HepG2 (cell line): ENCODE measurements at regions not wholly inside any gene's neighbourhood (a gene's known extent, or its start where the extent isn't known, plus 50 kb on each side); places are given as distances from the start of the nearest gene placed in this dataset.

Experiments
- ATAC-seq: fragments of 200-7000 bp; cut with Tn5 transposase; 3 replicates; pipeline ENCODE4 v1.9.1; 2020; ENCODE audit warnings: mild to moderate bottlenecking, moderate library complexity
- BruUV-seq: library from RNA; stranded (reverse); fragments of 400-500 nt; replicated peaks from 2 replicates; lab custom pipeline; 2021; lab: Mats Ljungman, UMichigan
- CTCF ChIA-PET: fragments of 300-600 bp; formaldehyde crosslinking; extraction: SDS; loops from one replicate; lab custom pipeline; 2021; ENCODE audit warnings: low total read pairs, inconsistent platforms, low intra/inter-chr PET ratio; lab: Yijun Ruan, JAX
- POLR2A ChIA-PET: fragments of 350-600 bp; sonication (Branson Sonifier 250); formaldehyde crosslinking; loops from one replicate; lab custom pipeline; 2020; ENCODE audit warnings: antibody characterized with exemption, inconsistent platforms; lab: Yijun Ruan, JAX
- DNase-seq: peaks from one replicate; pipeline ENCODE4 v3.0.0-alpha.2; 2015; ENCODE audit warnings: low spot score
- FAIRE-seq: peaks from 3 replicates; lab custom pipeline; 2011; peaks lifted over from hg19 to GRCh38; lab: Jason Lieb, UNC
- H2AFZ ChIP-seq: one replicate; pipeline ENCODE4 v1.6.1; 2011; ENCODE audit warnings: low read length, inconsistent platforms
- H3K27ac ChIP-seq: fragments of 300-600 bp; 3 replicates; pipeline ENCODE4 v1.8.0; 2011; ENCODE audit warnings: mixed run types, mild to moderate bottlenecking, mixed read lengths, low read length, inconsistent platforms; ENCODE audit not compliant: insufficient read depth; ENCODE audit errors: extremely low read length
- H3K27me3 ChIP-seq, 2 experiments: fragments of 200-600 bp in 1 of 2; 2 replicates in 1 of 2; 3 replicates in 1 of 2; pipeline versions ENCODE4 v1.6.0 to v1.8.0; 2011; ENCODE audit warnings: low read length in 2 of 2, mild to moderate bottlenecking in 2 of 2, moderate library complexity in 2 of 2, inconsistent platforms in 1 of 2; ENCODE audit not compliant: insufficient read depth in 2 of 2, control insufficient read depth in 1 of 2
- H3K36me3 ChIP-seq, 2 experiments: fragments of 200-600 bp in 1 of 2; replicated peaks in 1 of 2; 2 replicates in 1 of 2; 3 replicates in 1 of 2; pipeline versions ENCODE4 v1.5.1 to v1.8.0; 2011; ENCODE audit warnings: low read length in 2 of 2, inconsistent platforms in 1 of 2; ENCODE audit not compliant: insufficient read depth in 2 of 2, control insufficient read depth in 1 of 2
- H3K4me1 ChIP-seq: 2 replicates; pipeline ENCODE4 v1.5.1; 2012; ENCODE audit warnings: low read length, inconsistent platforms; ENCODE audit not compliant: insufficient read depth
- H3K4me2 ChIP-seq: 2 replicates; pipeline ENCODE4 v1.6.0; 2011; ENCODE audit warnings: low read depth, low read length, inconsistent platforms
- H3K4me3 ChIP-seq, 3 experiments: fragments of 200-600 bp in 1 of 3; sonication (generic), shearing (Covaris generic) in 1 of 3; replicated peaks in 1 of 3; 2 replicates each; pipeline ENCODE4 v1.5.1; 2011 to 2016; ENCODE audit warnings: low read length in 3 of 3, inconsistent platforms in 2 of 3, low read depth in 2 of 3, mild to moderate bottlenecking in 2 of 3, control low read depth in 1 of 3, mixed read lengths in 1 of 3; ENCODE audit not compliant: insufficient read depth in 1 of 3
- H3K79me2 ChIP-seq: one replicate; pipeline ENCODE4 v1.6.1; 2011; ENCODE audit warnings: low read length, inconsistent platforms; ENCODE audit not compliant: insufficient read depth
- H3K9ac ChIP-seq: 2 replicates; pipeline ENCODE4 v1.6.0; 2011; ENCODE audit warnings: mild to moderate bottlenecking, low read depth, low read length, inconsistent platforms; ENCODE audit not compliant: insufficient read depth
- H3K9me3 ChIP-seq: 2 replicates; pipeline ENCODE4 v1.5.1; 2012; ENCODE audit warnings: mild to moderate bottlenecking, low read length
- H4K20me1 ChIP-seq: 2 replicates; pipeline ENCODE4 v1.6.0; 2011; ENCODE audit warnings: inconsistent platforms, mild to moderate bottlenecking, low read length, moderate library complexity; ENCODE audit not compliant: insufficient read depth
- ARHGAP35 ChIP-seq: sonication (generic); formaldehyde crosslinking; IDR thresholded peaks from 2 replicates; pipeline ENCODE4 v1.9.0; 2022; ENCODE audit warnings: mild to moderate bottlenecking, inconsistent platforms, moderate library complexity, missing genetic modification reagents, borderline replicate concordance
- ARID4A ChIP-seq: sonication (generic); formaldehyde crosslinking; IDR thresholded peaks from 2 replicates; pipeline ENCODE4 v1.5.0; 2020; ENCODE audit warnings: mild to moderate bottlenecking, missing genetic modification reagents, borderline replicate concordance
- ATM ChIP-seq: fragments of 450-650 bp; IDR thresholded peaks from 2 replicates; pipeline ENCODE4 v1.7.1; 2017; ENCODE audit warnings: mild to moderate bottlenecking, borderline replicate concordance
- FOXO4 ChIP-seq: sonication (generic); formaldehyde crosslinking; conservative IDR thresholded peaks from 2 replicates; pipeline ENCODE4 v1.8.1; 2023; ENCODE audit warnings: missing genetic modification reagents
- SALL2 ChIP-seq: sonication (generic); formaldehyde crosslinking; IDR thresholded peaks from 2 replicates; pipeline ENCODE4 v1.8.1; 2023; ENCODE audit warnings: mild to moderate bottlenecking, missing genetic modification reagents, inconsistent platforms
- SETDB1 ChIP-seq: sonication (generic); formaldehyde crosslinking; IDR thresholded peaks from 2 replicates; pipeline ENCODE4 v1.5.1; 2020; ENCODE audit warnings: missing genetic modification reagents, mild to moderate bottlenecking, borderline replicate concordance
- SNAI1 ChIP-seq: sonication (generic); formaldehyde crosslinking; IDR thresholded peaks from 2 replicates; pipeline ENCODE4 v1.5.0; 2020; ENCODE audit warnings: mild to moderate bottlenecking, missing genetic modification reagents, borderline replicate concordance
- ZNF367 ChIP-seq: sonication (generic); formaldehyde crosslinking; IDR thresholded peaks from 2 replicates; pipeline ENCODE4 v1.4.0; 2020; ENCODE audit warnings: missing genetic modification reagents, borderline replicate concordance
- ZNF646 ChIP-seq: sonication (generic); formaldehyde crosslinking; IDR thresholded peaks from 2 replicates; pipeline ENCODE4 v1.9.0; 2021; ENCODE audit warnings: mild to moderate bottlenecking, missing genetic modification reagents
- WGBS: methylation state at CpG from one replicate; pipeline ENCODE4 v1.1.6; 2017; ENCODE audit warnings: low lambda C conversion rate; 5-methylcytosine and 5-hydroxymethylcytosine counted together
- in situ Hi-C: cut with HindIII; loops from 2 replicates; pipeline ENCODE4 v1.10.0; 2017; ENCODE audit warnings: low pct_unique_long_range_greater_than_20kb; ENCODE audit not compliant: extremely low pct_ligation_motif_present
- intact Hi-C: fragments of 100-400 bp; cut with micrococcal nuclease; formaldehyde crosslinking; loops from one replicate; pipeline ENCODE4 v1.10.0; 2022; ENCODE audit not compliant: unreplicated experiment
- TF ChIP-seq, protein P1 (sequence below): sonication (generic); formaldehyde crosslinking; IDR thresholded peaks from 2 replicates; pipeline ENCODE4 v1.8.1; 2023; ENCODE audit warnings: mild to moderate bottlenecking, moderate library complexity, missing genetic modification reagents

- no peak for TF ChIP-seq ZNF646 (CRISPR knock-in tag)
- TF ChIP-seq FOXO4, result no peak
- TF ChIP-seq SALL2 (CRISPR knock-in tag), result no peak
- TF ChIP-seq ZNF367, result no peak
Measured at GRCh38 chr5:2610986-2611385, 140.5 kb downstream of the IRX2 start (continued).

GRCh38 chr5:2608391-2608790 lies 143.1 kb downstream of the IRX2 start:
- Histone ChIP-seq H3K4me3 (no peak overlapping the region), H3K9me3 (no peaks in the 10 kb centered on the region; the same call in 1 of the 2 replicates), H3K4me1 (no peaks in the 10 kb centered on the region), H3K36me3 (no peaks in the 10 kb centered on the region), H3K9ac (no peak overlapping the region), H3K27ac (no peak overlapping the region), H4K20me1 (no peaks in the 10 kb centered on the region), H3K79me2 (no peaks in the 10 kb centered on the region), H3K4me2 (no peak overlapping the region), H2AFZ (no peak overlapping the region), H3K27me3 (peaks cover 1 to 16% of the 10 kb centered on the region in 2 experiments; a peak in 3 of 5 replicates)
- ChIA-PET CTCF (no interaction called here), POLR2A (no interaction called here)
- FAIRE-seq (no peak), ATAC-seq (no peak), DNase-seq (no peak)
- intact Hi-C loops, result no loop called here
- BruUV-seq, result no TSS peak
- WGBS, result 3% methylated on average over 6 of the region's 6 CpGs
- in situ Hi-C loops, result no loop called here
- TF ChIP-seq, protein P1, sequence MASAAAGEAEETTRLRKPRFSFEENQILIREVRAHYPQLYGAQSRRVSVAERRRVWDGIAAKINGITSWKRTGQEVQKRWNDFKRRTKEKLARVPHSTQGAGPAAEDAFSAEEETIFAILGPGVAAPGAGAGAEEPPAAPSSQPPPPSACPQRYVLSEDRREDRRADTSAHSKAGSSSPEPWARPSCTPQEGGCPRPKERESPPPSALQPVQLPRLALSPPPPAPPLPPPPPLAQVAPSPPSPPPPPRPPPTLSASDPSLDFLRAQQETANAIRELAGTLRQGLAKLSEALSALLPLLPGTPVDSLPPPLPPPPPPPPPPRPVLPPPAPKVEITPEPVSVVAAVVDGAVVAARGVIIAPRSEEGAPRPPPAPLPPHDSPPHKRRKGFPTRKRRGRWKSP (CRISPR knock-in tag), result no peak
- TF ChIP-seq ARID4A (CRISPR knock-in tag) (no peak), SETDB1 (CRISPR knock-in tag) (no peak), ARHGAP35 (no peak), ATM (no peak), SNAI1 (CRISPR knock-in tag) (no peak)
